HG02943 (cell line): ENCODE measurements at regions not wholly inside any gene's neighbourhood (a gene's known extent, or its start where the extent isn't known, plus 50 kb on each side); places are given as distances from the start of the nearest gene placed in this dataset.

ENCODE experiments used
- ATAC-seq: cut with Tn5 transposase; IDR thresholded peaks from one replicate; pipeline ENCODE4 v1.9.1; 2021; ENCODE audit warnings: mild to moderate bottlenecking, low read depth, moderate library complexity; ENCODE audit not compliant: unreplicated experiment

GRCh38 chr3:76726034-76726433 is 313.9 kb upstream of the ROBO2 start:
- no peak for ATAC-seq

- ATAC-seq = no peak
Measured at GRCh38 chr3:76728426-76728825, 311.5 kb upstream of the ROBO2 start.

GRCh38 chr3:76731471-76731870 is 308.4 kb upstream of the ROBO2 start:
- no peak for ATAC-seq

- no peak for ATAC-seq
Measured at GRCh38 chr3:76733073-76733759, 306.7 kb upstream of the ROBO2 start.

- no peak for ATAC-seq
Measured at GRCh38 chr3:76735152-76735551, 304.7 kb upstream of the ROBO2 start.

- ATAC-seq = no peak
Measured at GRCh38 chr3:76753599-76753998, 286.3 kb upstream of the ROBO2 start.

- ATAC-seq = no peak
Measured at GRCh38 chr3:76754247-76754646, 285.7 kb upstream of the ROBO2 start.

GRCh38 chr3:76756577-76756976 is 283.3 kb upstream of the ROBO2 start:
- ATAC-seq = no peak

GRCh38 chr3:76760336-76760735 is 279.6 kb upstream of the ROBO2 start:
- ATAC-seq = no peak

- no peak for ATAC-seq
Measured at GRCh38 chr3:76765511-76765910, 274.4 kb upstream of the ROBO2 start.

- no peak for ATAC-seq
Measured at GRCh38 chr3:76768912-76769311, 271.0 kb upstream of the ROBO2 start.

GRCh38 chr3:76776927-76777326 is 263.0 kb upstream of the ROBO2 start:
- ATAC-seq = no peak

- ATAC-seq = no peak
Measured at GRCh38 chr3:76788206-76788605, 251.7 kb upstream of the ROBO2 start.

- no peak for ATAC-seq
Measured at GRCh38 chr3:76789237-76789636, 250.7 kb upstream of the ROBO2 start.

GRCh38 chr3:76811418-76811817 is 228.5 kb upstream of the ROBO2 start:
- no peak for ATAC-seq

GRCh38 chr3:76812649-76813242 is 227.2 kb upstream of the ROBO2 start:
- no peak for ATAC-seq

GRCh38 chr3:76815561-76815960 is 224.3 kb upstream of the ROBO2 start:
- ATAC-seq = no peak

- ATAC-seq = no peak
Measured at GRCh38 chr3:76820481-76820880, 219.4 kb upstream of the ROBO2 start.

GRCh38 chr3:76824658-76825240 is 215.2 kb upstream of the ROBO2 start:
- ATAC-seq = no peak

GRCh38 chr3:76826861-76827260 is 213.0 kb upstream of the ROBO2 start:
- ATAC-seq = no peak

- ATAC-seq = no peak
Measured at GRCh38 chr3:76827701-76828226, 212.1 kb upstream of the ROBO2 start.

- no peak for ATAC-seq
Measured at GRCh38 chr3:76834657-76835056, 205.2 kb upstream of the ROBO2 start.
